GM19043 (cell line): ENCODE measurements at regions not wholly inside any gene's neighbourhood (a gene's known extent, or its start where the extent isn't known, plus 50 kb on each side); places are given as distances from the start of the nearest gene placed in this dataset.

ENCODE experiments used
- ATAC-seq: cut with Tn5 transposase; IDR thresholded peaks from one replicate; pipeline ENCODE4 v1.9.1; 2021; ENCODE audit warnings: low read depth; ENCODE audit not compliant: unreplicated experiment

- no peak for ATAC-seq
These were observed 84.7 kb upstream of the ADGRF1 start for GRCh38 chr6:47126647-47127391.

DNA sequence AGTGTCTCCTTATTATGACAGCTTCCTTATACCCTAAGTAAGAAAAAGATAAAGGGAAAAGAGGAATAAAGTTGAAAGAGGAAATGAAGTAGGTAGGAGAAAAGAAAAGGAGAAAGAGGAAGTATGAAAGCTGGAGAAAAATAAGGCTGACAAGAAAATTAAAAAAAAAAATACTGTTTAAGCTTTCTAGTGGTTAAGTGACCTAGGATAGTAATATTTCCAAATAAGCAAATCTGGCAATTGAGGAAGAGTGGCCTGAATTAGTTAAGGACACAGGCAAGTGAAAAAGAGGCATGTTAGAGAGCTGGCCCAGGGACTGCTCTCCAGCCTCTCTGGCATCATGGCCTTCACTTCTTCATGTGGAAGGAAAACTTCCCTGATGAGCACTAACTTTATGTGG is 76.5 kb upstream of the ADGRF1 start:
- no peak for ATAC-seq

DNA sequence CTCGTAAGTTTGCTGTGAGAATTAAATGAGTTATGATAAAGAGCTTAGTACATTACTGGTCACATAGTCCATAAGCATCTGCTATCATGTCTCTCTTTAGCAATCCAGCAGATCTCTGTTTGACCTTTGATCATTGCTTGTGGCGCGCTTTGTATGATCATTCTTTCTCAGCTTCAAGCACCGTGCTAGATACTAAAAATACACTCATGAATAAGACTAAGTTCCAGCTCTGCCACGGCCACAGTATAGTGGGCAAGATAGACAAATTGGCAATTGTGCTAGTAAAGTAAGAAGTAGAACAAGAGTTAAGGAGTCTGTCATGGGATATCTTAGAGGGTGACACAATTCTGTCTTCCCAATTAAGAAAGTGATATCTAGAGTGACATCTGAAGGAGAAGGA is 75.2 kb upstream of the ADGRF1 start:
- no peak for ATAC-seq

DNA sequence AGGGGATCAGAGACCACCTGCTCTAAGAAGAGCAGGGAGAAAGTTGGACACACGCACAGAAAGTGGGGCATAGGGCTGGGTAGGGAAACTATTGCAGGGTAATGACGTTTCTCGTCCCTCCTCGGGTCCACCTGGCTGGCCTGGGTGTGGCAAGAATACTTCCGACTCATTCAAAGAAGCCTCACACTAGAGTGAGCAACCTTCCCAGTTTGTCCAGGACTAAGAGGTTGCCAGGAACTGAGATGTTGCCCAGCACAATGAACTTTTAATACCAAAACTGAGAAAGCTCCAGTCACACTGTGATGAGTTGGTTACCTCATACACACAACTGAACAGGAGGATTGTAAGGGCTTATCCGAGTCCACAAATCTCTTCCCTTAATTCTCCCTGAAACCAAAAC is 74.5 kb upstream of the ADGRF1 start:
- ATAC-seq: no peak

GRCh38 chr6:47116086-47116485 is 74.0 kb upstream of the ADGRF1 start:
- ATAC-seq: no peak

DNA sequence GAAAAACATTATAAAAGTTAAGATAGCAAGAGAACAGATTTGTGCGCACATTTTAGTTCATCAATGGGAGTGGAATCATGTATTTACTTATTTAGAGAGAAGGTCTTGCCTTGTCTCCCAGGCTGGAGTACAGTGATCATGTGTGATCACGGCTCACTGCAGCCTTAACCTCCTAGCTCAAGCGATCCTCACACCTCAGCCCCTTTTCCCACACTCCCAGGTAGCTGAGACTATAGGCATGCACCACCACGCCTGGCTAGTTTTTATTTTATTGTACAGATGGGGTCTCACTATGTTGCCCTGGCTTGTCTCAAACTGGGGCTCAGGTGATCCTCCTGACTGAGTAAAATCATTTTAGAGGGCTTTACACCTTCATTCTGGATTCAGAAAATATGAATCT is 72.3 kb upstream of the ADGRF1 start:
- no peak for ATAC-seq

DNA sequence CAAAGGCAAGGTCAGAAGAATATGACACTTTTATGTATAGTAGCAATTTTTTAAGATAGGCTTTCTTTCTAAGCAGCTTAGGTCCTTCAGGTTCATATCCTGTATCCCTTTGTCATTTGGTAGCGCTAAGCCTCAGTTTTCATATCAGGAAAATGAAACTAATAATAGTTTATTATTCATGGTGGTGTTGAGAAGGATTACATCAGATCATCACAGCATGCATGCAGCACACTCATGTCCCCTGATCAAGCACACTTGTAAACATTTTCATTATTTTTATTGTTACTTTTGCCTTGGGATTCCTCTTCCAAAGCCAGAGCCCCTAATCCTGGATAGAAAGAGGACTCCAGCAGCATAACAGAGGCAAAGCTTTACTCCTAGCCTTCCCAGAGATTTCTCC is 70.2 kb upstream of the ADGRF1 start:
- ATAC-seq: no peak

DNA sequence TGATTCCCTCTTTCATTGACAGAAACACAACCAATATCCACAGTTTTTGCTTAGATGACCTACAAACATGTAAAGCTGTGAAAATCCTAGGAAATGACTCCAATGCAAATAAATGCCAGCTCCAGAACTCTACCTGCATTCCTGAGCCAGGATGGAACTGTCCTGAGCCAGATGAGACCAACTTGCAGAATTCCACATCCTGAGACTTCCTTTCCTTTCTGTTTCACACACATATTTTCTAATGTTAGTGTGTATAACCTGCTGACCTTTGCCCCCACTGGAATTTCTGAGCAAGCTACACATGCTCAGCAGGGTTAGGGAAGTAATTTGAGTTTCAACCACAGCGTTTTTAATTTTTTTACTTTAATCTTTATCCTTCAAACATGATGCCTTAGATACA is 69.6 kb upstream of the ADGRF1 start:
- ATAC-seq: no peak

DNA sequence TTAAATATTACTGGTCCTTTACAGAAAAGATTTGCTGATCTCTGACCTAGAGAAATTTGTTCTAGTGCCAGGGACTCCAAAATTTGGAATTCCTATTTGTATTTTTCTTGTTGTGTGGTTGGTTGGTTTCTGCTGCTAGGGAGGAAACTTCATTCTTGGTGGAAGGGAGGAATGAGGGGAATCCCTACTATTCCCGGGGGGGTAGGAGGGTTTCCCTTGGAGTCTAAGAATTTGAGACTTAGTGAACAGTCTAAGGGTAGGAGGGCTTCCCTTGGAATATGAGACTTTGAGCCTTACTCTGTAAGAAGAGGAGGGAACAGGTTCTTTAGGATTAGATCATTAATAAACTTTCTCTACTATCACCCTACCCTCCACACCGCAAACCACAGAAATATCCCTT is 67.1 kb upstream of the ADGRF1 start:
- ATAC-seq: no peak

DNA sequence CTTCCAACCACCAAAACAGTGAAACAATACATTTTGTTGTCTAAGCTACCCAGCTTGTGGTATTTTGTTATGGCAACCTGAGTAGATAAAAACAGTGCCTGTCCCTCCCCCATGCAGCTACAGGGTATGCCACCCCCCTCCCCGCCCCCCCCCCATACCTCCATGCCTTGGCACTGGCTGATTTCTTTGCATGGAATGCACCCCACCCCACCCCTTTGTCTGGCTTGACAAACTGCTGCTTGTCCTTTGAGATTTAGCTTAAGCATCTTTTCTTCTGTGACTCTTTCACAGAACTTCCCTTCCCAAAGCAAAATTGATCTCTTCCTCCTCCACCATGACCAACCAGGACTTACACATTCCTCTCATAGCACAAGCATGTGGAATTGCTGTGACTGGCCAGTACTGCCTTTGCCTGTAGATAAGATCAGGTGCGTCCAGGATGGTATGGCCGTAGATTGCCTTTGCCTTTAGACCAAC is 64.6 kb upstream of the ADGRF1 start:
- no peak for ATAC-seq

- no peak for ATAC-seq
These were observed 64.1 kb upstream of the ADGRF1 start for GRCh38 chr6:47106216-47106615.

DNA sequence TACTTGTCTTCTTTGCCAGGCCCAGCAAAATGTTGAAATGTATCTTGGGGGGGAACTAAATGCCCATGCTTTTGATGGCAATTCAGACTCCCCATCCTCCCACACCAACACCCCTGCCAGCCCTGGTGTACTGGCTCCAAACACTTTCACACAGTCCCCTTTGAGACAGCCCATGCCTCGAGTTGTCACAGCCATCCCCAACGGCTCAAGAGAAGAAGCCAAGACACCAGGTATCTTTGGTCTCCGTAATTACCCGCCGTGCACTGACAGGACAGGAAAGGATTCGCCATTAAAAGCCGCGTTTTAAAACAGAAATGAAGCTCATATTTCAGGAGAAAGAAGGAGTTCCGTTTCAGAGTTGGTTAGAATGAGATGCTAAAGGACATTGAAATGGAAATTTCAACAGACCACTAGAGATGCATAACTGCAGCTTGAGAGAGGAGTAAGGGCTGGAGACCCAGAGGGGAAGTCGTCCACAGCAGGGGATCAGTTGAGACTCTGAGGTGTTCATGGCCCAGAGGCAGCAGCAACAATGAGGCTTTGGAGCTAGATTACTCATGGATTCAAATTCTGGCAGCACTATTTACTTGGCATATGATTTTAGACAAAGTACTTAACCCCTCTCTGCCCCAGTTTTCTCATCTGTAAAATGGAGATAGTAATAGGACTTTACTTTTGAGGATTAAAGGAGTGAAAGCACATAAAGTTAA is 63.5 kb upstream of the ADGRF1 start:
- no peak for ATAC-seq

DNA sequence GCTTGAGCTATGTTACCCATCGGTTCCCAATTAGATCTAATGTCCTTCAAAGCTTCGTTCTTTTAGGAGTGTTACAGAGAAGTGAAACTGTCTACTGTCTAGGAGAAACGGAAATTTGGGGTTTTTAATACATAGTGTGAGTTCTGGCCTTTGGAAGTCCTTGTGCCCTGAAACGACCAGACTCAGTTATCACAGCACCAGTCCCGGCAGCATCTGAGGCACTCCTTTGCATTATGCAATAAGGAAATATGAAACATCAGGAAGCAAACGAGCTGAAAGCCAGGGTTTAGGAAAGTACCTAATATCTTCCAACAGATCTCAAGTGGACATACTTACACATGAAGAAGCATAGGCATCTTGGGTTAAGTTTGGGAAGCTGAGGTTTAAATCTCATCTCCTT is 61.8 kb upstream of the ADGRF1 start:
- no peak for ATAC-seq

GRCh38 chr6:47102331-47102730 is 60.2 kb upstream of the ADGRF1 start:
- no peak for ATAC-seq

GRCh38 chr6:47098570-47098993 is 56.5 kb upstream of the ADGRF1 start:
- no peak for ATAC-seq

- ATAC-seq: peak; percentile 90
These were observed 55.2 kb upstream of the ADGRF1 start for GRCh38 chr6:47097092-47097945.

DNA sequence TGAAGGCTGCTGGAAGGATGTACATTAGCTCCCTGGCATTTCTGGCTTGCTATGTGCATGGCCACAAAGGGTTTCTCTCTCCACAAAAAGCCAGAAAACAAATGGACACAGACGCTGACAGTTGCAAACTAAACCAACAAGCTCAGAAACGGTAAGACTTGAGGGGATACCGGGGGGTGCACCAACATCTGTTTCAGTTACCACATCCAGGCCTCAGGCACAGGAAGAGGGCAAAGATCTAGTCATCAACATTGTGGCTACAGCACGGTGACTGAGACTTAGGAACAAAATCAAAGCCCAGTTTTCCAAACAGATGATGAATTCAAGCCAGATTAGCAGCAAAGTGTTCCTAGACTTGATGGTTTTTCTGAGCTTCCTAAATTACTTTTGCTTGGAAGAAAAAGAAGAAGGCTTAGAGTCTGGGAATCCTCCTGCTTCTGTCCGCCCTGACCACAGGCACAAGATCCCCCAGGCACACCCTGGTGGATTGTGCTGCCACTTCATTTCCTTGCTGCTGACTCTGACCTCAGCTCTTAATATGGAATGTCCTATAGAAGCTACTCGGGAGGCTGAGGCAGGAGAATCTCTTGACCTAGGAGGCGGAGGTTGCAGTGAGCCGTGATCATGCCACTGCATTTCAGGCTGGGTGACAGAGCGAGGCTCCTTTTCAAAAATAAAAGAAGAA is 54.2 kb upstream of the ADGRF1 start:
- ATAC-seq: no peak

DNA sequence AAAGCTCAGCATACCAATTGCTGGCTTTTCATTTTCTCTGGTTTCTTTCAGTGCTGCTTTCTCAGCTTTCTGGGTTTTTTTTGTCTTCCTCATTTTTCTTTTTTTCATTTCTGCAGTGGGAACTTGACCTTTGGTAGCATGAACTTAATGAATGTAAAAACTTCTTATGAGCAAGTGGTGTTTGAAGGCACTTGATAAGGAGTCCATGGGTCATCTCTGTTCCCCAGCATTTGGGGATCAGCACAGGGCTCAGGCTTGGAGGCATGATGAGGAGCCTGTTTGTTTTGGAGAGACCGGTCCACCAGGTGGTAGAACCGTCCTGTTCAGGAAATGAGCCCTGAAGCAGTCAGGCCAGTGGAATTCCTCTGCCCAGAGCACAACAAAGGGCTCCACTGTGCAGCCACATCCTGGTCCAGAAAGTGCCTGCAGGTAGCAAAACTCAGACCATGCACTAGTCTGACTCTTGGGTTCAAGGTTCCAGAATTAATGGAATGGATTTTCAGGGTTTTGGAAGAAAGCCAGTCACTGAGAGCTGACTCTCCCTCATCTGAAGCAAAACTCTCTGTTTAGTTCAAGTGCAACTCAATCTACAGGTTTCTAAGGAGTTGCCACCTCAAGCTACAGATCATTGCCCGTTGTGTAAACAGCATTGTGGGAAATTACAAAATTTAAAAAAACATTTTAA is 52.3 kb upstream of the ADGRF1 start:
- no peak for ATAC-seq

- ATAC-seq: no peak
These were observed 51.0 kb upstream of the ADGRF1 start for GRCh38 chr6:47093169-47093568.
